ENCODE measurements at regions not wholly inside any gene's neighbourhood (a gene's known extent, or its start where the extent isn't known, plus 50 kb on each side); places are given as distances from the start of the nearest gene placed in this dataset.
A peak's percentile ranks its signal among the peaks of the same experiment; 100 is the strongest.

GRCh38 chr1:25018943-25019336 is 88.9 kb upstream of the RUNX3 start:
- DNase-seq (ENCODE audit: low read depth) = no peak
- TF ChIP-seq, protein P1, sequence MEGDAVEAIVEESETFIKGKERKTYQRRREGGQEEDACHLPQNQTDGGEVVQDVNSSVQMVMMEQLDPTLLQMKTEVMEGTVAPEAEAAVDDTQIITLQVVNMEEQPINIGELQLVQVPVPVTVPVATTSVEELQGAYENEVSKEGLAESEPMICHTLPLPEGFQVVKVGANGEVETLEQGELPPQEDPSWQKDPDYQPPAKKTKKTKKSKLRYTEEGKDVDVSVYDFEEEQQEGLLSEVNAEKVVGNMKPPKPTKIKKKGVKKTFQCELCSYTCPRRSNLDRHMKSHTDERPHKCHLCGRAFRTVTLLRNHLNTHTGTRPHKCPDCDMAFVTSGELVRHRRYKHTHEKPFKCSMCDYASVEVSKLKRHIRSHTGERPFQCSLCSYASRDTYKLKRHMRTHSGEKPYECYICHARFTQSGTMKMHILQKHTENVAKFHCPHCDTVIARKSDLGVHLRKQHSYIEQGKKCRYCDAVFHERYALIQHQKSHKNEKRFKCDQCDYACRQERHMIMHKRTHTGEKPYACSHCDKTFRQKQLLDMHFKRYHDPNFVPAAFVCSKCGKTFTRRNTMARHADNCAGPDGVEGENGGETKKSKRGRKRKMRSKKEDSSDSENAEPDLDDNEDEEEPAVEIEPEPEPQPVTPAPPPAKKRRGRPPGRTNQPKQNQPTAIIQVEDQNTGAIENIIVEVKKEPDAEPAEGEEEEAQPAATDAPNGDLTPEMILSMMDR (conservative IDR thresholded peaks at IDR 0.05; ENCODE audit: low read depth, low read length) = no peak
- H3K4me3 ChIP-seq (ENCODE audit: low read length) = no peak overlapping the region

DNA sequence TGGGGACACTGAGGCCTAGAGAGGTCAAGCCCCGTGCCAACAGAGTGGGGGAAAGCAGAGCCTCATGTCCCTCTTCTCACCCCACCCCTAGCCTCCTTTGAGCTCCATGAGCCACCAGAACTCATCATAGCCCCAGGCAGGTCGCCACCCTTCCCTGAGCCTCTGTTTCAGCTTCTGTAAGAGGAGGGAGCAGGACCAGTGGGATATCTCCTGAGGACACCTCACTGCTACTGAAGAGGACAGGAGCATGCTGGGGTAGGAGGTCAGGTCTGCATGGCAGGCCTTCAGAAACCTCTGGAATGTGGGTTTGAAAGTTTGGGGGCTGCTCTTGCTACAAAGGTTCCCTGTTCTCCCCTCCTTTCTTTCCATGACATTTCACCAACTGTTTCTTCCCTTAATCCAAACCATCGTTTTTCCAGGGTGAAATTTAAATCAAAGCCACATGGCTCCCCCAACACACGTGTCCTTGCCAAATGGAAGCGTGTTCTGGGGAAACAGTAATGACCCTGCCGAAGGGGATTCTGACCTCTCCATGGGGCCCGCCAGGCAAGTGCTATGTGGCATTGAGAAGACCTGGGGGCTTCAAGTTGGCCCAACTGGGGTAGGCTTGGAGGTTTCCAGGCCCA is 88.1 kb upstream of the RUNX3 start:
- TF ChIP-seq, protein P1 (conservative IDR thresholded peaks at IDR 0.05; ENCODE audit: low read depth, low read length) = no peak
- no peak for DNase-seq (ENCODE audit: low read depth)
- H3K4me3 ChIP-seq (ENCODE audit: low read length) = no peak overlapping the region

- DNase-seq (ENCODE audit: low read depth) = no peak
- no peak overlapping the region for H3K4me3 ChIP-seq (ENCODE audit: low read length)
- TF ChIP-seq, protein P1 (conservative IDR thresholded peaks at IDR 0.05; ENCODE audit: low read depth, low read length) = peak; percentile 8
Measured at GRCh38 chr1:25017436-25018109, 87.5 kb upstream of the RUNX3 start.

GRCh38 chr1:25012966-25013962 is 83.2 kb upstream of the RUNX3 start:
- TF ChIP-seq, protein P1 (conservative IDR thresholded peaks at IDR 0.05; ENCODE audit: low read depth, low read length) = no peak
- DNase-seq (ENCODE audit: low read depth) = no peak
- H3K4me3 ChIP-seq (ENCODE audit: low read length) = no peak overlapping the region

- TF ChIP-seq, protein P1 (conservative IDR thresholded peaks at IDR 0.05; ENCODE audit: low read depth, low read length) = no peak
- no peak for DNase-seq (ENCODE audit: low read depth)
- no peak overlapping the region for H3K4me3 ChIP-seq (ENCODE audit: low read length)
Measured at GRCh38 chr1:25011943-25012638, 82.0 kb upstream of the RUNX3 start.

- no peak overlapping the region for H3K4me3 ChIP-seq (ENCODE audit: low read length)
- DNase-seq (ENCODE audit: low read depth) = no peak
- TF ChIP-seq, protein P1 (conservative IDR thresholded peaks at IDR 0.05; ENCODE audit: low read depth, low read length) = no peak
Measured at GRCh38 chr1:25011275-25011674, 81.2 kb upstream of the RUNX3 start.
